ENCODE measurements at regions not wholly inside any gene's neighbourhood (a gene's known extent, or its start where the extent isn't known, plus 50 kb on each side); places are given as distances from the start of the nearest gene placed in this dataset.

- peaks cover 0 to 4% of the 10 kb centered on the region in 2 donors for H3K4me1 ChIP-seq (ENCODE audit: control insufficient read depth in 1 of 2, insufficient read depth in 2 of 2, low read length in 2 of 2)
- H3K27me3 ChIP-seq (ENCODE audit: low read depth, low read length): peaks cover 8% of the 10 kb centered on the region
- no peak overlapping the region for H3K27ac ChIP-seq (ENCODE audit: low read length)
- H3K9me3 ChIP-seq (ENCODE audit: control insufficient read depth in 1 of 2, low read length in 2 of 2): no peaks in the 10 kb centered on the region
- no peaks in the 10 kb centered on the region for H3K36me3 ChIP-seq (ENCODE audit: control insufficient read depth in 1 of 2, insufficient read depth in 2 of 2, low read length in 2 of 2)
- H3K4me3 ChIP-seq (ENCODE audit: low read depth in 1 of 2, low read length in 2 of 2): no peak overlapping the region
Observed at GRCh38 chr14:100649173-100649519, 61.9 kb upstream of the BEGAIN start.

GRCh38 chr14:100651999-100652508, 64.8 kb upstream of the BEGAIN start:
- Histone ChIP-seq H3K4me1 (ENCODE audit: control insufficient read depth in 1 of 2, insufficient read depth in 2 of 2, low read length in 2 of 2) (peaks cover 0 to 9% of the 10 kb centered on the region in 2 donors), H3K27ac (ENCODE audit: low read length) (no peak overlapping the region), H3K27me3 (ENCODE audit: low read depth, low read length) (peaks cover 14% of the 10 kb centered on the region), H3K9me3 (ENCODE audit: control insufficient read depth in 1 of 2, low read length in 2 of 2) (no peaks in the 10 kb centered on the region), H3K4me3 (ENCODE audit: low read depth in 1 of 2, low read length in 2 of 2) (no peak overlapping the region), H3K36me3 (ENCODE audit: control insufficient read depth in 1 of 2, insufficient read depth in 2 of 2, low read length in 2 of 2) (no peaks in the 10 kb centered on the region)

GRCh38 chr14:100652744-100653143, 65.5 kb upstream of the BEGAIN start:
- Histone ChIP-seq H3K36me3 (ENCODE audit: control insufficient read depth in 1 of 2, insufficient read depth in 2 of 2, low read length in 2 of 2) (no peaks in the 10 kb centered on the region), H3K4me1 (ENCODE audit: control insufficient read depth in 1 of 2, insufficient read depth in 2 of 2, low read length in 2 of 2) (peaks cover 0 to 9% of the 10 kb centered on the region in 2 donors), H3K27ac (ENCODE audit: low read length) (no peak overlapping the region), H3K9me3 (ENCODE audit: control insufficient read depth in 1 of 2, low read length in 2 of 2) (no peaks in the 10 kb centered on the region), H3K4me3 (ENCODE audit: low read depth in 1 of 2, low read length in 2 of 2) (no peak overlapping the region), H3K27me3 (ENCODE audit: low read depth, low read length) (peaks cover 14% of the 10 kb centered on the region)

- Histone ChIP-seq H3K27ac (ENCODE audit: low read length) (no peak overlapping the region), H3K4me1 (ENCODE audit: control insufficient read depth in 1 of 2, insufficient read depth in 2 of 2, low read length in 2 of 2) (peaks cover 0 to 9% of the 10 kb centered on the region in 2 donors)
Observed at GRCh38 chr14:100653409-100653808, 66.2 kb upstream of the BEGAIN start.

GRCh38 chr14:100654025-100654813, 67.0 kb upstream of the BEGAIN start:
- peaks cover 14% of the 10 kb centered on the region for H3K27me3 ChIP-seq (ENCODE audit: low read depth, low read length)
- peaks cover 0 to 9% of the 10 kb centered on the region in 2 donors for H3K4me1 ChIP-seq (ENCODE audit: control insufficient read depth in 1 of 2, insufficient read depth in 2 of 2, low read length in 2 of 2)
- no peaks in the 10 kb centered on the region for H3K36me3 ChIP-seq (ENCODE audit: control insufficient read depth in 1 of 2, insufficient read depth in 2 of 2, low read length in 2 of 2)
- no peaks in the 10 kb centered on the region for H3K9me3 ChIP-seq (ENCODE audit: control insufficient read depth in 1 of 2, low read length in 2 of 2)
- H3K27ac ChIP-seq (ENCODE audit: low read length): no peak overlapping the region
- H3K4me3 ChIP-seq (ENCODE audit: low read depth in 1 of 2, low read length in 2 of 2): no peak overlapping the region

More at GRCh38 chr14:100653409-100653808, 66.2 kb upstream of the BEGAIN start:
- Histone ChIP-seq H3K4me3 (ENCODE audit: low read depth in 1 of 2, low read length in 2 of 2) (no peak overlapping the region), H3K9me3 (ENCODE audit: control insufficient read depth in 1 of 2, low read length in 2 of 2) (no peaks in the 10 kb centered on the region), H3K27me3 (ENCODE audit: low read depth, low read length) (peaks cover 14% of the 10 kb centered on the region), H3K36me3 (ENCODE audit: control insufficient read depth in 1 of 2, insufficient read depth in 2 of 2, low read length in 2 of 2) (no peaks in the 10 kb centered on the region)

GRCh38 chr14:100654814-100655740, 67.9 kb upstream of the BEGAIN start:
- Histone ChIP-seq H3K36me3 (ENCODE audit: control insufficient read depth in 1 of 2, insufficient read depth in 2 of 2, low read length in 2 of 2) (no peaks in the 10 kb centered on the region), H3K27me3 (ENCODE audit: low read depth, low read length) (peaks cover 14% of the 10 kb centered on the region), H3K27ac (ENCODE audit: low read length) (no peak overlapping the region), H3K9me3 (ENCODE audit: control insufficient read depth in 1 of 2, low read length in 2 of 2) (no peaks in the 10 kb centered on the region), H3K4me1 (ENCODE audit: control insufficient read depth in 1 of 2, insufficient read depth in 2 of 2, low read length in 2 of 2) (peaks cover 0 to 9% of the 10 kb centered on the region in 2 donors), H3K4me3 (ENCODE audit: low read depth in 1 of 2, low read length in 2 of 2) (no peak overlapping the region)

- Histone ChIP-seq H3K9me3 (ENCODE audit: control insufficient read depth in 1 of 2, low read length in 2 of 2) (no peaks in the 10 kb centered on the region), H3K4me3 (ENCODE audit: low read depth in 1 of 2, low read length in 2 of 2) (no peak overlapping the region), H3K36me3 (ENCODE audit: control insufficient read depth in 1 of 2, insufficient read depth in 2 of 2, low read length in 2 of 2) (no peaks in the 10 kb centered on the region), H3K4me1 (ENCODE audit: control insufficient read depth in 1 of 2, insufficient read depth in 2 of 2, low read length in 2 of 2) (peaks cover 0 to 9% of the 10 kb centered on the region in 2 donors), H3K27me3 (ENCODE audit: low read depth, low read length) (peaks cover 14% of the 10 kb centered on the region), H3K27ac (ENCODE audit: low read length) (no peak overlapping the region)
Observed at GRCh38 chr14:100655741-100656085, 68.5 kb upstream of the BEGAIN start.

- Histone ChIP-seq H3K27ac (ENCODE audit: low read length) (no peak overlapping the region), H3K36me3 (ENCODE audit: control insufficient read depth in 1 of 2, insufficient read depth in 2 of 2, low read length in 2 of 2) (no peaks in the 10 kb centered on the region), H3K27me3 (ENCODE audit: low read depth, low read length) (peaks cover 14% of the 10 kb centered on the region), H3K4me3 (ENCODE audit: low read depth in 1 of 2, low read length in 2 of 2) (no peak overlapping the region), H3K4me1 (ENCODE audit: control insufficient read depth in 1 of 2, insufficient read depth in 2 of 2, low read length in 2 of 2) (peaks cover 0 to 9% of the 10 kb centered on the region in 2 donors), H3K9me3 (ENCODE audit: control insufficient read depth in 1 of 2, low read length in 2 of 2) (no peaks in the 10 kb centered on the region)
Observed at GRCh38 chr14:100656996-100657395, 69.7 kb upstream of the DLK1 start.

- no peak overlapping the region for H3K27ac ChIP-seq (ENCODE audit: low read length)
- no peak overlapping the region for H3K4me3 ChIP-seq (ENCODE audit: low read depth in 1 of 2, low read length in 2 of 2)
- peaks cover 0 to 9% of the 10 kb centered on the region in 2 donors for H3K4me1 ChIP-seq (ENCODE audit: control insufficient read depth in 1 of 2, insufficient read depth in 2 of 2, low read length in 2 of 2)
- no peaks in the 10 kb centered on the region for H3K36me3 ChIP-seq (ENCODE audit: control insufficient read depth in 1 of 2, insufficient read depth in 2 of 2, low read length in 2 of 2)
- H3K27me3 ChIP-seq (ENCODE audit: low read depth, low read length): peaks cover 14% of the 10 kb centered on the region
- H3K9me3 ChIP-seq (ENCODE audit: control insufficient read depth in 1 of 2, low read length in 2 of 2): no peaks in the 10 kb centered on the region
Observed at GRCh38 chr14:100657780-100658179, 68.9 kb upstream of the DLK1 start.

- Histone ChIP-seq H3K4me3 (ENCODE audit: low read depth in 1 of 2, low read length in 2 of 2) (no peak overlapping the region), H3K27ac (ENCODE audit: low read length) (no peak overlapping the region), H3K4me1 (ENCODE audit: control insufficient read depth in 1 of 2, insufficient read depth in 2 of 2, low read length in 2 of 2) (peaks cover 0 to 9% of the 10 kb centered on the region in 2 donors), H3K27me3 (ENCODE audit: low read depth, low read length) (peaks cover 12% of the 10 kb centered on the region), H3K36me3 (ENCODE audit: control insufficient read depth in 1 of 2, insufficient read depth in 2 of 2, low read length in 2 of 2) (no peaks in the 10 kb centered on the region), H3K9me3 (ENCODE audit: control insufficient read depth in 1 of 2, low read length in 2 of 2) (no peaks in the 10 kb centered on the region)
Observed at GRCh38 chr14:100658181-100658886, 68.4 kb upstream of the DLK1 start.
